Effector memory CD4-positive, alpha-beta T cell (primary cell): ENCODE measurements at regions not wholly inside any gene's neighbourhood (a gene's known extent, or its start where the extent isn't known, plus 50 kb on each side); places are given as distances from the start of the nearest gene placed in this dataset.
A peak's percentile ranks its signal among the peaks of the same experiment; 100 is the strongest.
"Not testable (repeated sequence)": the region's sequence is repeated elsewhere in the genome, so short reads cannot be mapped to it uniquely, and the experiment has no call there.

Experiments
- DNase-seq, 3 donors: peaks; one replicate each; pipeline ENCODE4 v3.0.0-alpha.2; 2020
- H3K27ac ChIP-seq: 2 replicates; pipeline ENCODE4 v1.7.0; 2013; ENCODE audit warnings: mild to moderate bottlenecking, low read length, moderate library complexity; ENCODE audit not compliant: insufficient read depth, poor library complexity, severe bottlenecking
- H3K27me3 ChIP-seq: replicated peaks from 2 replicates; pipeline ENCODE4 v1.7.0; 2013; ENCODE audit warnings: mild to moderate bottlenecking, low read length; ENCODE audit not compliant: insufficient read depth, control insufficient read depth, poor library complexity, severe bottlenecking
- H3K36me3 ChIP-seq: 2 replicates; pipeline ENCODE4 v1.7.0; 2013; ENCODE audit warnings: mild to moderate bottlenecking, low read length, moderate library complexity; ENCODE audit not compliant: control insufficient read depth, insufficient read depth
- H3K4me1 ChIP-seq: 2 replicates; pipeline ENCODE4 v1.7.0; 2013; ENCODE audit warnings: low read length, mild to moderate bottlenecking; ENCODE audit not compliant: control insufficient read depth, insufficient read depth, poor library complexity, severe bottlenecking
- H3K4me3 ChIP-seq: 2 replicates; pipeline ENCODE4 v1.7.0; 2013; ENCODE audit warnings: low read length, low read depth, mild to moderate bottlenecking; ENCODE audit not compliant: insufficient read depth, poor library complexity, severe bottlenecking
- H3K9me3 ChIP-seq: 2 replicates; pipeline ENCODE4 v1.7.0; 2013; ENCODE audit warnings: mild to moderate bottlenecking, low read length, moderate library complexity; ENCODE audit not compliant: control insufficient read depth

DNA sequence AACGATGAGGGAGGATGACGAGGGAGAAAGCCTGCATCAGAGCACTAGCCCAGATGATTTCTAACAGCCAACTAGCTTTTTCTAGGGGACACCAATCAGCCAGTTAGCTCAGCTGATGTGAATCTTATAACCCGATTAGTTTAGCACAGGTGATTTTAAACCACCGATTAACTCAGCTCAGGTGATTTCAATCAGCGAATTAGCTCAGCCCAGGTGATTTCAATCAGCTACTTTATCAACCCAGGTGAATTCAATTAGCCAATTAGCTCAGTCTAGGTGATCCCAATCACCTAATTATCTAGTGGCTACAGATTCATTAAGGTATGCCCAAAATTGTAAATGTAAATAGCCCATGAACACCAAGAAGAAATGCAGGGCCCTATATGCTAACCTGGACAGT lies 146.9 kb downstream of the ZNF486 start:
- Histone ChIP-seq H3K27me3 (no peaks in the 10 kb centered on the region), H3K27ac (no peak overlapping the region), H3K36me3 (no peaks in the 10 kb centered on the region), H3K4me3 (no peak overlapping the region), H3K9me3 (no peaks in the 10 kb centered on the region), H3K4me1 (no peaks in the 10 kb centered on the region)
- no peak for DNase-seq

GRCh38 chr19:20307127-20307526 lies 140.1 kb downstream of the ZNF486 start:
- DNase-seq: no peak
- H3K27me3 ChIP-seq: no peaks in the 10 kb centered on the region
- H3K4me3 ChIP-seq: no peak overlapping the region

DNA sequence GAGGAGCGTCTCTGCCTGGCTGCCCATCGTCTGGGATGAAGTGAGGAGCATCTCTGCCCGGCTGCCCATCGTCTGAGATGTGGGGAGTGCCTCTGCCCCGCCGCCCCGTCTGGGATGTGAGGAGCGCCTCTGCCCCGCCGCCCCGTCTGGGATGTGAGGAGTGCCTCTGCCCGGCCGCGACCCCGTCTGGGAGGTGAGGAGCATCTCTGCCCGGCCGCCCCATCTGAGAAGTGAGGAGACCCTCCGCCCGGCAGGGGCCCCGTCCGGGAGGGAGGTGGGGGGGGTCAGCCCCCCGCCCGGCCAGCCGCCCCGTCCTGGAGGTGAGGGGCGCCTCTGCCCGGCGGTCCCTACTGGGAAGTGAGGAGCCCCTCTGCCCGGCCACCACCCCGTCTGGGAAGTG lies 129.3 kb downstream of the ZNF486 start:
- not testable (repeated sequence) for H3K4me3 ChIP-seq, H3K36me3 ChIP-seq, H3K27ac ChIP-seq, H3K27me3 ChIP-seq, DNase-seq, H3K4me1 ChIP-seq, H3K9me3 ChIP-seq

More at GRCh38 chr19:20307127-20307526, 140.1 kb downstream of the ZNF486 start:
- no peak overlapping the region for H3K27ac ChIP-seq
- no peaks in the 10 kb centered on the region for H3K9me3 ChIP-seq
- no peaks in the 10 kb centered on the region for H3K36me3 ChIP-seq
- no peaks in the 10 kb centered on the region for H3K4me1 ChIP-seq

DNA sequence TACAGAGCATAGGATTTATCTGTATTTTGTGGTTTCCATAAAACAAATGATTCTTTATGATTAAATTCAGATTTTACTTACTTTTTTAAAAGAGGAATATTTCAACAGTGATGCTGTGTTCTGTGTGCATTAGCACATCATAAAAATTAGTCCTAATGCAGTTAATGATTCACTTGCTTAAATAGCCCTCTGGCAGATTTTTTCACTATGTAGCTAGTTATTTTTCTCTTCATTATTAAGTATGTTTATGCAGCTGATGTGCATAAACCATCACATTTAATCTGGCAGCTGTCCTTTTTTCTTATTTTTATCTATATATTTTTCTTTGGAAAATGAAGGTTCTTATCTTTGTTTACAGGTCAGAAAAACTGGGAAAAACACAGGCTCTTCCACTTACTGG lies 127.2 kb downstream of the ZNF486 start:
- H3K36me3 ChIP-seq: no peaks in the 10 kb centered on the region
- H3K4me3 ChIP-seq: no peak overlapping the region
- H3K27me3 ChIP-seq: no peaks in the 10 kb centered on the region
- H3K4me1 ChIP-seq: no peaks in the 10 kb centered on the region
- H3K9me3 ChIP-seq: no peaks in the 10 kb centered on the region
- DNase-seq: no peak
- H3K27ac ChIP-seq: no peak overlapping the region

- not testable (repeated sequence) for H3K27ac ChIP-seq, DNase-seq, H3K9me3 ChIP-seq, H3K4me1 ChIP-seq, H3K27me3 ChIP-seq, H3K36me3 ChIP-seq, H3K4me3 ChIP-seq
These were observed 125.5 kb downstream of the ZNF486 start for GRCh38 chr19:20292520-20292919.

- DNase-seq: no peak
- Histone ChIP-seq H3K27ac (no peak overlapping the region), H3K9me3 (no peaks in the 10 kb centered on the region), H3K4me1 (no peaks in the 10 kb centered on the region), H3K27me3 (no peaks in the 10 kb centered on the region), H3K36me3 (no peaks in the 10 kb centered on the region), H3K4me3 (no peak overlapping the region)
These were observed 122.2 kb downstream of the ZNF486 start for GRCh38 chr19:20289186-20289585.

GRCh38 chr19:20287070-20287469 lies 120.1 kb downstream of the ZNF486 start:
- DNase-seq: no peak
- Histone ChIP-seq H3K4me1 (no peaks in the 10 kb centered on the region), H3K36me3 (no peaks in the 10 kb centered on the region), H3K27ac (no peak overlapping the region), H3K9me3 (no peaks in the 10 kb centered on the region), H3K4me3 (no peak overlapping the region), H3K27me3 (no peaks in the 10 kb centered on the region)

GRCh38 chr19:20285876-20286275 lies 118.9 kb downstream of the ZNF486 start:
- not testable (repeated sequence) for H3K9me3 ChIP-seq, H3K4me1 ChIP-seq, H3K36me3 ChIP-seq, H3K27ac ChIP-seq, DNase-seq, H3K27me3 ChIP-seq, H3K4me3 ChIP-seq

GRCh38 chr19:20279516-20279915 lies 112.5 kb downstream of the ZNF486 start:
- Histone ChIP-seq H3K27ac (no peak overlapping the region), H3K27me3 (no peaks in the 10 kb centered on the region), H3K36me3 (no peaks in the 10 kb centered on the region), H3K9me3 (no peaks in the 10 kb centered on the region), H3K4me3 (no peak overlapping the region), H3K4me1 (no peaks in the 10 kb centered on the region)
- DNase-seq: no peak

DNA sequence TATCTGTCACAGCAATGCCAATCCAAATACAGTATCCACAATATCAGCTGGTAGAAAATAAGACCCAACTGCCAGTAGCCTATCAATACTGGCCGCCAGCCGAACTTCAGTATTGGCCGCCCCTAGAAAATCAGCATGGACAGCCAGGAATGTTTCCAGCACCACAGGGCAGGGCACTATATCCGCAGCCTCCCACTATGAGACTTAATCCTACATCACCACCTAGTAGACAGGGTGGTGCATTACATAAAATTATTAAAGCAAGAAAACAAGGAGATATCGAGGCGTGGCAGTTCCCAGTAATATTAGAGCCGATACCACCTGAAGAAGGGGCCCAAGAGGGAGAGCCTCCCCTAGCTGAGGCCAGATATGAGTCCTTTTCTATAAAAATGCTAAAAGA lies 111.3 kb downstream of the ZNF486 start:
- Histone ChIP-seq H3K9me3 (no peaks in the 10 kb centered on the region), H3K27me3 (no peaks in the 10 kb centered on the region), H3K27ac (no peak overlapping the region), H3K36me3 (no peaks in the 10 kb centered on the region), H3K4me1 (no peaks in the 10 kb centered on the region), H3K4me3 (no peak overlapping the region)
- peak in 2 of 3 donors; percentile 0 to 6 for DNase-seq

DNA sequence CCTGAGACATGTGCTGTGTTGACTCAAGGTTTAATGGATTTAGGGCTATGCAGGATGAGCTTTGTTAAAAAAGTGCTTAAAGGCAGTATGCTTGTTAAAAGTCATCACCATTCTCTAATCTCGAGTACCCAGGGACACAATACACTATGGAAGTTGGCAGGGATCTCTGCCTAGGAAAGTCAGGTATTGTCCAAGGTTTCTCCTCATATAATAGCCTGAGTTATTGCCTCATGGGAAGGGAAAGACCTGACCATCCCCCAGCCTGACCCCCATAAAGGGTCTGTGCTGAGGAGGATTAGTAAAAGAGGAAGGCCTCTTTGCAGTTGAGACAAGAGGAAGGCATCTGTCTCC lies 109.7 kb downstream of the ZNF486 start:
- not testable (repeated sequence) for H3K27ac ChIP-seq, DNase-seq, H3K4me3 ChIP-seq, H3K9me3 ChIP-seq, H3K27me3 ChIP-seq, H3K36me3 ChIP-seq, H3K4me1 ChIP-seq
